ENCODE measurements at regions not wholly inside any gene's neighbourhood (a gene's known extent, or its start where the extent isn't known, plus 50 kb on each side); places are given as distances from the start of the nearest gene placed in this dataset.

DNA sequence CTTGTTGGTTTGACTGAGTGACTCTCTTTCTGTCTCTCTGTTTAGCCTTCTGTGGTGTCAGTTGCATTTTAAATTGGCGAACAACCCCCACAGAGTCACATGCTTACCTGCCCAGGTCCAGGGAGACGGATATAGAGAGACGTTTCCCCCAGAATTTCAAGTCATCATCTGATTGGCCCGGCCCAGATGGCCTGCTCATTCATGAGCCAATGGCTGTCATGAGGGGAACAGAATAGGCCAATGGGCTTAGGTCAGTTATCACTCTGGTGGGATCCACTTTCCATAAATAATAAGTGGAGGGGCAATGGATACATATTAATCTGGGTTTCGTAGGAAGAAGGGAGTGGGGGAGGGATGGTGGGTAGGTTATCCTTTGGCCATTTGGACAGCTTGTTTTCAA is 150.0 kb upstream of the SPRED2 start:
- Histone ChIP-seq H3K4me3 (replicated peaks; ENCODE audit: insufficient read depth, low read length) (no peak overlapping the region), H3K27me3 (ENCODE audit: insufficient read depth, poor library complexity, severe bottlenecking) (no peaks in the 10 kb centered on the region), H3K27ac (replicated peaks) (no peak overlapping the region)
- TF ChIP-seq, protein P1, sequence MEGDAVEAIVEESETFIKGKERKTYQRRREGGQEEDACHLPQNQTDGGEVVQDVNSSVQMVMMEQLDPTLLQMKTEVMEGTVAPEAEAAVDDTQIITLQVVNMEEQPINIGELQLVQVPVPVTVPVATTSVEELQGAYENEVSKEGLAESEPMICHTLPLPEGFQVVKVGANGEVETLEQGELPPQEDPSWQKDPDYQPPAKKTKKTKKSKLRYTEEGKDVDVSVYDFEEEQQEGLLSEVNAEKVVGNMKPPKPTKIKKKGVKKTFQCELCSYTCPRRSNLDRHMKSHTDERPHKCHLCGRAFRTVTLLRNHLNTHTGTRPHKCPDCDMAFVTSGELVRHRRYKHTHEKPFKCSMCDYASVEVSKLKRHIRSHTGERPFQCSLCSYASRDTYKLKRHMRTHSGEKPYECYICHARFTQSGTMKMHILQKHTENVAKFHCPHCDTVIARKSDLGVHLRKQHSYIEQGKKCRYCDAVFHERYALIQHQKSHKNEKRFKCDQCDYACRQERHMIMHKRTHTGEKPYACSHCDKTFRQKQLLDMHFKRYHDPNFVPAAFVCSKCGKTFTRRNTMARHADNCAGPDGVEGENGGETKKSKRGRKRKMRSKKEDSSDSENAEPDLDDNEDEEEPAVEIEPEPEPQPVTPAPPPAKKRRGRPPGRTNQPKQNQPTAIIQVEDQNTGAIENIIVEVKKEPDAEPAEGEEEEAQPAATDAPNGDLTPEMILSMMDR (IDR thresholded peaks at IDR 0.05; ENCODE audit: insufficient read depth, low read length): no peak
- TF ChIP-seq GABPA (IDR thresholded peaks at IDR 0.05; ENCODE audit: low read depth): no peak
- no peak for TF ChIP-seq SPI1 (IDR thresholded peaks at IDR 0.05; ENCODE audit: borderline replicate concordance, low read depth)
- no peak for TF ChIP-seq POLR2AphosphoS5 (IDR thresholded peaks at IDR 0.05; ENCODE audit: low read depth)
- TF ChIP-seq, protein P2, sequence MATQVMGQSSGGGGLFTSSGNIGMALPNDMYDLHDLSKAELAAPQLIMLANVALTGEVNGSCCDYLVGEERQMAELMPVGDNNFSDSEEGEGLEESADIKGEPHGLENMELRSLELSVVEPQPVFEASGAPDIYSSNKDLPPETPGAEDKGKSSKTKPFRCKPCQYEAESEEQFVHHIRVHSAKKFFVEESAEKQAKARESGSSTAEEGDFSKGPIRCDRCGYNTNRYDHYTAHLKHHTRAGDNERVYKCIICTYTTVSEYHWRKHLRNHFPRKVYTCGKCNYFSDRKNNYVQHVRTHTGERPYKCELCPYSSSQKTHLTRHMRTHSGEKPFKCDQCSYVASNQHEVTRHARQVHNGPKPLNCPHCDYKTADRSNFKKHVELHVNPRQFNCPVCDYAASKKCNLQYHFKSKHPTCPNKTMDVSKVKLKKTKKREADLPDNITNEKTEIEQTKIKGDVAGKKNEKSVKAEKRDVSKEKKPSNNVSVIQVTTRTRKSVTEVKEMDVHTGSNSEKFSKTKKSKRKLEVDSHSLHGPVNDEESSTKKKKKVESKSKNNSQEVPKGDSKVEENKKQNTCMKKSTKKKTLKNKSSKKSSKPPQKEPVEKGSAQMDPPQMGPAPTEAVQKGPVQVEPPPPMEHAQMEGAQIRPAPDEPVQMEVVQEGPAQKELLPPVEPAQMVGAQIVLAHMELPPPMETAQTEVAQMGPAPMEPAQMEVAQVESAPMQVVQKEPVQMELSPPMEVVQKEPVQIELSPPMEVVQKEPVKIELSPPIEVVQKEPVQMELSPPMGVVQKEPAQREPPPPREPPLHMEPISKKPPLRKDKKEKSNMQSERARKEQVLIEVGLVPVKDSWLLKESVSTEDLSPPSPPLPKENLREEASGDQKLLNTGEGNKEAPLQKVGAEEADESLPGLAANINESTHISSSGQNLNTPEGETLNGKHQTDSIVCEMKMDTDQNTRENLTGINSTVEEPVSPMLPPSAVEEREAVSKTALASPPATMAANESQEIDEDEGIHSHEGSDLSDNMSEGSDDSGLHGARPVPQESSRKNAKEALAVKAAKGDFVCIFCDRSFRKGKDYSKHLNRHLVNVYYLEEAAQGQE (IDR thresholded peaks at IDR 0.05; ENCODE audit: insufficient replicate concordance, low read depth): no peak
- DNase-seq (ENCODE audit: low read depth in 1 of 2, low spot score in 1 of 2): no peak

DNA sequence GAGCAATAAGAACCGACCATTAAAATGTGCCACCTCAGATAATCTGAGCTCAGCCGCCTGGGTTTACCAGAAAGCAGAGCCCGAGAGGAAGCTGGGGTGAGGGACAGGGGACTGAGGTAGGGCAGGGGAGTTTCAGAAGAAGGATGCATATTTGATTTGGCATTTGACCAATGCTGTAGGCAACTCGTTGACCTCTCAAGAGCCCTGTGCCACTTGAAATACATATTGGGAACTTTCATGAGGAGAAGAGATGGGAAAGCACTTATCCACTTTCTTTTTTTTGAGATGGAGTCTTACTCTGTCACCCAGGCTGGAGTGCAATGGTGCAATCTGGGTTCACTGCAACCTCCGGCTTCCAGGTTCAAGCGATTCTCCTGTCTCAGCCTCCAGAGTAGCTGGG is 148.4 kb upstream of the SPRED2 start:
- Histone ChIP-seq H3K27me3 (ENCODE audit: insufficient read depth, poor library complexity, severe bottlenecking) (no peaks in the 10 kb centered on the region), H3K27ac (replicated peaks) (no peak overlapping the region), H3K4me3 (replicated peaks; ENCODE audit: insufficient read depth, low read length) (no peak overlapping the region)
- DNase-seq (ENCODE audit: low read depth in 1 of 2, low spot score in 1 of 2): no peak
- TF ChIP-seq, protein P2 (IDR thresholded peaks at IDR 0.05; ENCODE audit: insufficient replicate concordance, low read depth): no peak
- TF ChIP-seq, protein P1 (IDR thresholded peaks at IDR 0.05; ENCODE audit: insufficient read depth, low read length): no peak
- no peak for TF ChIP-seq SPI1 (IDR thresholded peaks at IDR 0.05; ENCODE audit: borderline replicate concordance, low read depth)
- no peak for TF ChIP-seq POLR2AphosphoS5 (IDR thresholded peaks at IDR 0.05; ENCODE audit: low read depth)
- no peak for TF ChIP-seq GABPA (IDR thresholded peaks at IDR 0.05; ENCODE audit: low read depth)

DNA sequence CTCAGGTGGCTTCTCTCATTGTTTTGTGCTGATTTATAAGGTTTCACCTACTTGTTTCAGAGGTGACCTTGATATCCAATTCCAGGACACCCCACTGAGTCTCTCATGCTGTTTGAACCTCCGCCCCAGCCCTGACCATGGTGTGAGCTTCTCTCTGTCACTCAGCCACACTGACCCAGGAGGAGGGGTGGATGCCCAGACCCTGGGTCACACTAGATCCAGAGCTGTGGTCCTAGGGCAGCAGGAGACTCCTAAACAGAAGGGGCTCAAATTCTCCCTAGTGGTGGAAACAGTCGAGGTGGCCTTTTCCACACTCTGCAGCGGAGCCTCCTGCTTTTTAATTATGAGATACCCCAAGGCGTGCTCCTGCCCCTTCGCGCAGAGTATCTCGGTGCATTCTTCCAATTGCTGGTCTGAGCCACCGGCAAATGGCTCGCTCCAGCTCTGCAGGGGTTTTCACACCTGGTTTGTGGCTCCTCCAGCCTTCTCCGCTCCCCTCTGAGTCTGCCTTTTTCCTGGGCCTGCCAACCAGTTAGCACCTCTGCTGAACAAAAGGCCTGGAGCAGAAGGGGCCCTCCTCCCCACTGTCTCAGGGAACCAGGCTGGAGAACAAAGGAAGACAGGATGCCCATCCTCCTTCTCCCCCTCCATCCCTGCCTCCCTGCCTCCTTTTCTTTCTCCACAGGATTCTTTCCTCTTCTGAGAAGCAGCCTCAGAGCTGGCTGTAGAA is 147.3 kb upstream of the SPRED2 start:
- TF ChIP-seq POLR2AphosphoS5 (IDR thresholded peaks at IDR 0.05; ENCODE audit: low read depth): no peak
- TF ChIP-seq GABPA (IDR thresholded peaks at IDR 0.05; ENCODE audit: low read depth): no peak
- TF ChIP-seq, protein P2 (IDR thresholded peaks at IDR 0.05; ENCODE audit: insufficient replicate concordance, low read depth): no peak
- TF ChIP-seq, protein P1 (IDR thresholded peaks at IDR 0.05; ENCODE audit: insufficient read depth, low read length): no peak
- TF ChIP-seq SPI1 (IDR thresholded peaks at IDR 0.05; ENCODE audit: borderline replicate concordance, low read depth): no peak
- Histone ChIP-seq H3K4me3 (replicated peaks; ENCODE audit: insufficient read depth, low read length) (no peak overlapping the region), H3K27ac (replicated peaks) (no peak overlapping the region), H3K27me3 (ENCODE audit: insufficient read depth, poor library complexity, severe bottlenecking) (no peaks in the 10 kb centered on the region)
- DNase-seq (ENCODE audit: low read depth in 1 of 2, low spot score in 1 of 2): no peak

Data from HL-60 (cell line).